PC-3 (cell line): ENCODE measurements at regions not wholly inside any gene's neighbourhood (a gene's known extent, or its start where the extent isn't known, plus 50 kb on each side); places are given as distances from the start of the nearest gene placed in this dataset.

Source experiments
- ATAC-seq: fragments of 200-7000 bp; cut with Tn5 transposase; 2 replicates; pipeline ENCODE4 v1.9.1; 2020; ENCODE audit warnings: mild to moderate bottlenecking, moderate library complexity
- BruUV-seq: library from RNA; stranded (reverse); fragments of 400-500 nt; replicated peaks from 2 replicates; lab custom pipeline; 2021; lab: Mats Ljungman, UMichigan
- CTCF ChIA-PET: fragments of 300-600 bp; sonication (Branson Sonifier 250); formaldehyde crosslinking; loops from one replicate; lab custom pipeline; 2022; ENCODE audit warnings: antibody characterized with exemption; lab: Charles Lee
- POLR2A ChIA-PET: fragments of 300-600 bp; sonication (Branson Sonifier 250); formaldehyde crosslinking; loops from one replicate; lab custom pipeline; 2022; ENCODE audit warnings: antibody characterized with exemption; ENCODE audit not compliant: unreplicated experiment; lab: Charles Lee
- DNase-seq: peaks from one replicate; pipeline ENCODE4 v3.0.0-alpha.2; 2015
- H2AFZ ChIP-seq: fragments of 300-600 bp; sonication (generic); 2 replicates; pipeline ENCODE4 v1.6.0; 2016; ENCODE audit warnings: antibody characterized with exemption, low read length
- H3F3A ChIP-seq: fragments of 300-600 bp; sonication (generic); one replicate; pipeline ENCODE4 v1.6.0; 2017; ENCODE audit warnings: antibody characterized with exemption, low read length, control low read depth, mild to moderate bottlenecking; ENCODE audit not compliant: unreplicated experiment
- H3K27ac ChIP-seq: fragments of 300-600 bp; sonication (generic); 2 replicates; pipeline ENCODE4 v1.5.1; 2016; ENCODE audit warnings: mild to moderate bottlenecking, low read length
- H3K27me3 ChIP-seq: fragments of 300-600 bp; sonication (generic); 2 replicates; pipeline ENCODE4 v1.6.1; 2016; ENCODE audit warnings: low read length, mixed read lengths
- H3K36me3 ChIP-seq: fragments of 300-600 bp; sonication (generic); 2 replicates; pipeline ENCODE4 v1.6.1; 2016; ENCODE audit warnings: low read depth, mixed run types, low read length, mixed read lengths
- H3K4me1 ChIP-seq: fragments of 300-600 bp; sonication (generic); 2 replicates; pipeline ENCODE4 v1.5.1; 2016; ENCODE audit warnings: low read length; ENCODE audit not compliant: insufficient read depth
- H3K4me2 ChIP-seq: fragments of 300-600 bp; sonication (generic); 2 replicates; pipeline ENCODE4 v1.6.0; 2016; ENCODE audit warnings: low read length
- H3K4me3 ChIP-seq: fragments of 300-600 bp; sonication (generic); 2 replicates; pipeline ENCODE4 v1.5.1; 2016; ENCODE audit warnings: mild to moderate bottlenecking, low read length, mixed read lengths
- H3K79me2 ChIP-seq: fragments of 300-600 bp; sonication (generic); 2 replicates; pipeline ENCODE4 v1.6.1; 2017; ENCODE audit warnings: low read length, mixed read lengths
- H3K9ac ChIP-seq: fragments of 300-600 bp; sonication (generic); 2 replicates; pipeline ENCODE4 v1.6.0; 2016; ENCODE audit warnings: mild to moderate bottlenecking, low read length
- H3K9me2 ChIP-seq: fragments of 300-600 bp; sonication (generic); replicated peaks from 2 replicates; pipeline ENCODE4 v1.6.1; 2016; ENCODE audit warnings: mixed run types, low read length, mixed read lengths
- H3K9me3 ChIP-seq: fragments of 300-600 bp; sonication (generic); 2 replicates; pipeline ENCODE4 v1.6.1; 2016; ENCODE audit warnings: low read length, mixed read lengths
- H4K20me1 ChIP-seq: fragments of 300-600 bp; sonication (generic); 2 replicates; pipeline ENCODE4 v1.6.1; 2016; ENCODE audit warnings: low read length, mixed read lengths
- EZH2 ChIP-seq: fragments of 300-600 bp; sonication (generic); IDR thresholded peaks from one replicate; pipeline ENCODE4 v1.6.1; 2017; ENCODE audit warnings: antibody characterized with exemption, mild to moderate bottlenecking, low read length; ENCODE audit not compliant: unreplicated experiment
- EZH2phosphoT487 ChIP-seq: fragments of 300-600 bp; sonication (generic); IDR thresholded peaks from 2 replicates; pipeline ENCODE4 v1.6.1; 2018; ENCODE audit warnings: mild to moderate bottlenecking, antibody characterized with exemption, low read length, borderline replicate concordance
- intact Hi-C: fragments of 100-400 bp; cut with micrococcal nuclease; formaldehyde crosslinking; loops from 2 replicates; pipeline ENCODE4 v1.9.0; 2023
- TF ChIP-seq, protein P1 (sequence below): fragments of 300-600 bp; sonication (generic); conservative IDR thresholded peaks from 2 replicates; pipeline ENCODE4 v1.5.1; 2017; ENCODE audit warnings: antibody characterized with exemption, low read depth, mild to moderate bottlenecking, low read length

DNA sequence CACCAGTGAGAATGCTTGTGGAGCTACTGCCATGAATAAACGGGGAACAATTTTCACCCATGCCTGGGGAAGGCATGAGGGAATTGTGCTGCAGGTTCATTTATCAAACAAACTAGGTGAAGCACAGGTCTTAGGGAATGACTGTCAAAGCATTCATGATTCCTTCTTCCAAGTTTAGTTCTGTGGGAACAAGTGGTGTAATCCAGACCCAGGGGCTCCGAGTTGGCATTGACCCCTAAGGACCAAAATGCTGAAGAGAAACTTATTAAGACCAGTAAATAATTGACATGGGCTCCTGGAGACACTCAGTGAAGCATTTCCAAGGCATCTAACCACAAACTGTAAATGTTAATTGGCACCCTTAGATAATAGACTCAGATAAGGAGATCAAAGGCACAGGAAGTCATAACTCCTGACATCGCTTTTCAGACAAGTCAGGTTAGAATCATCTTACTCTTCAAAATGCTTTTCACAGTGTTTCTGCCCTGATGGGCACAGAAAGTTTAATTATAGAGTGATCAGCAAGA is 96.9 kb downstream of the SPP2 start:
- H3K9ac ChIP-seq, result no peak overlapping the region
- CTCF ChIA-PET, result interaction anchor here (0.9 to 1.1 kb wide), 2 partner anchors 31 to 124 kb away, joined by 3 to 5 read pairs; no protein-coding TSS in a partner anchor
- H3K79me2 ChIP-seq, result no peaks in the 10 kb centered on the region
- H3K4me3 ChIP-seq, result no peak overlapping the region
- H3K4me2 ChIP-seq, result no peak overlapping the region
- peaks cover 15% of the 10 kb centered on the region for H3K4me1 ChIP-seq
- H3K27me3 ChIP-seq, result no peaks in the 10 kb centered on the region
- POLR2A ChIA-PET, result no interaction called here
- no peak for TF ChIP-seq EZH2
- TF ChIP-seq EZH2phosphoT487, result no peak
- TF ChIP-seq, protein P1, sequence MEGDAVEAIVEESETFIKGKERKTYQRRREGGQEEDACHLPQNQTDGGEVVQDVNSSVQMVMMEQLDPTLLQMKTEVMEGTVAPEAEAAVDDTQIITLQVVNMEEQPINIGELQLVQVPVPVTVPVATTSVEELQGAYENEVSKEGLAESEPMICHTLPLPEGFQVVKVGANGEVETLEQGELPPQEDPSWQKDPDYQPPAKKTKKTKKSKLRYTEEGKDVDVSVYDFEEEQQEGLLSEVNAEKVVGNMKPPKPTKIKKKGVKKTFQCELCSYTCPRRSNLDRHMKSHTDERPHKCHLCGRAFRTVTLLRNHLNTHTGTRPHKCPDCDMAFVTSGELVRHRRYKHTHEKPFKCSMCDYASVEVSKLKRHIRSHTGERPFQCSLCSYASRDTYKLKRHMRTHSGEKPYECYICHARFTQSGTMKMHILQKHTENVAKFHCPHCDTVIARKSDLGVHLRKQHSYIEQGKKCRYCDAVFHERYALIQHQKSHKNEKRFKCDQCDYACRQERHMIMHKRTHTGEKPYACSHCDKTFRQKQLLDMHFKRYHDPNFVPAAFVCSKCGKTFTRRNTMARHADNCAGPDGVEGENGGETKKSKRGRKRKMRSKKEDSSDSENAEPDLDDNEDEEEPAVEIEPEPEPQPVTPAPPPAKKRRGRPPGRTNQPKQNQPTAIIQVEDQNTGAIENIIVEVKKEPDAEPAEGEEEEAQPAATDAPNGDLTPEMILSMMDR, result no peak
- no TSS peak for BruUV-seq
- H3K36me3 ChIP-seq, result no peaks in the 10 kb centered on the region
- ATAC-seq (no peak), DNase-seq (no peak)
- no peaks in the 10 kb centered on the region for H3K9me2 ChIP-seq
- no peaks in the 10 kb centered on the region for H4K20me1 ChIP-seq
- intact Hi-C loops, result no loop called here
- H3K9me3 ChIP-seq, result no peaks in the 10 kb centered on the region
- no peaks in the 10 kb centered on the region for H3F3A ChIP-seq
- no peak overlapping the region for H2AFZ ChIP-seq
- no peak overlapping the region for H3K27ac ChIP-seq

DNA sequence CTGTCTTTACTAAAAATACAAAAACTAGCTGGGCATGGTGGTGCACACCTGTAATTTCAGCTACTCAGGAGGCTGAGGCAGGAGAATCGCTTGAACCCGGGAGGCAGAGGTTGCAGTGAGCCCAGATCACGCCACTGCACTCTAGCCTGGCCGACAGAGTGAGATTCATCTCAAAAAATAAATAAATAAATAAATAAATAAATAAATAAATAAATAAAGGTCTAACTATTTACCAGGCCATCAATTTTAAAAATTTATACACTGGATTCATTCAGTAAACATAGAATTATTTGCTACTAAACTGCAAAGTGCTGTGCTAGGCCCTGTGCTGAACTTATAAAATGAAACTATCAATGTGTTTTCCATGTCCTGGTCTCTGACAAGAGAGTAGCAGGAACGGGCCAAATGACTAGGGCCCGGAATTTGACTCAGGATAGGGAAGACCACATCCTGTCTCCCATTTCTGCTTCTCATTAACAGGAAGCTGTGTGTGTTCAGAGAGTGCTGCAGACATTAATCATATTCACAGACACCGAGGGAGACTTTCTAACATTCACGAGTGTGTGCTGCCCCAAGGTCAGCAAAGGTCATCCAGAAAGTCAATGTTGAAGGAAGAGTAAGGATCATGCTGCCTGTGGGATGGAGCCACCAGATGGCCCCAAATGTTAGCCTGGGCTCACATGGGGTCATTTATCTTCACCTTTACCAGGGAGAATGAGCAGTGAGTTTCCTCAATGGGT is 95.8 kb downstream of the SPP2 start:
- H2AFZ ChIP-seq, result peak overlapping the region; percentile 61
- no peaks in the 10 kb centered on the region for H3K27me3 ChIP-seq
- TF ChIP-seq, protein P1, result peak; percentile 22; the same call in 1 of the 2 replicates
- TF ChIP-seq EZH2phosphoT487 (no peak), EZH2 (no peak)
- no TSS peak for BruUV-seq
- H3K4me1 ChIP-seq, result peaks cover 15% of the 10 kb centered on the region
- DNase-seq, result peak; percentile 84
- POLR2A ChIA-PET, result no interaction called here
- H3K4me2 ChIP-seq, result peak overlapping the region; percentile 46
- H4K20me1 ChIP-seq, result no peaks in the 10 kb centered on the region
- no peaks in the 10 kb centered on the region for H3K9me2 ChIP-seq
- intact Hi-C loops, result no loop called here
- H3F3A ChIP-seq, result no peaks in the 10 kb centered on the region
- peak overlapping the region; percentile 63 for H3K27ac ChIP-seq
- ATAC-seq, result peak; percentile 98
- CTCF ChIA-PET, result interaction anchor here (0.9 to 1.1 kb wide), 2 partner anchors 32 to 125 kb away, joined by 3 to 5 read pairs; no protein-coding TSS in a partner anchor
- no peak overlapping the region for H3K9ac ChIP-seq
- H3K36me3 ChIP-seq, result no peaks in the 10 kb centered on the region
- no peak overlapping the region for H3K4me3 ChIP-seq
- no peaks in the 10 kb centered on the region for H3K9me3 ChIP-seq
- no peaks in the 10 kb centered on the region for H3K79me2 ChIP-seq

DNA sequence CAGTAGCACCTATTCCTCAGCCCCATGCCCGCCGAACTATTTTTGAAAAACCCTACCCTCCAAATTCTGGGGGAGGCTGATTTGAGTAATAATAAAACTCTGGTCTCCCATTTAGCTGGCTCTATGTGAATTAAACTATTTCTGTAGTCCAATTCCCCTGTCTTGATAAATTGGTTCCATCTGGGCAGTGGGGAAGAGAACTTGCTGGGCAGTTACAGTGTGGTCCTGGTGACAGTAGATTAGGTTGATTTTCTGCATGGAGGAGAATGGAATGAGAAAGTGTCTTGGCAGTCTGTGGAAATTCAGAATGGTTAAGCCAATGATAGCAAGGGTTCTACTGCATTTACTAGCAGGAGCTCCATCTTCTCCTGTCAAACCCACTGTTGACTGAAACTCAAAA is 95.0 kb downstream of the SPP2 start:
- POLR2A ChIA-PET, result no interaction called here
- no peaks in the 10 kb centered on the region for H3K79me2 ChIP-seq
- BruUV-seq, result no TSS peak
- peaks cover 15% of the 10 kb centered on the region for H3K4me1 ChIP-seq
- H2AFZ ChIP-seq, result no peak overlapping the region
- no peak overlapping the region for H3K27ac ChIP-seq
- no peak overlapping the region for H3K4me3 ChIP-seq
- no peaks in the 10 kb centered on the region for H3F3A ChIP-seq
- TF ChIP-seq EZH2phosphoT487, result no peak
- TF ChIP-seq, protein P1, result no peak
- no peak for TF ChIP-seq EZH2
- ATAC-seq (no peak), DNase-seq (no peak)
- no peaks in the 10 kb centered on the region for H3K9me2 ChIP-seq
- H3K4me2 ChIP-seq, result no peak overlapping the region
- CTCF ChIA-PET, result no interaction called here
- H3K9ac ChIP-seq, result no peak overlapping the region
- H3K27me3 ChIP-seq, result no peaks in the 10 kb centered on the region
- no peaks in the 10 kb centered on the region for H4K20me1 ChIP-seq
- no peaks in the 10 kb centered on the region for H3K9me3 ChIP-seq
- no peaks in the 10 kb centered on the region for H3K36me3 ChIP-seq
- intact Hi-C loops, result no loop called here
